K562 (cell line): ENCODE measurements at regions not wholly inside any gene's neighbourhood (a gene's known extent, or its start where the extent isn't known, plus 50 kb on each side); places are given as distances from the start of the nearest gene placed in this dataset.

Experiments
- ATAC-seq: fragments of 200-7000 bp; cut with Tn5 transposase; 3 replicates; pipeline ENCODE4 v1.9.1; 2020; ENCODE audit warnings: moderate library complexity
- BruUV-seq: library from RNA; stranded (reverse); fragments of 400-500 nt; replicated peaks from 2 replicates; lab custom pipeline; 2021; lab: Mats Ljungman, UMichigan
- CTCF ChIA-PET: fragments of 300-600 bp; formaldehyde crosslinking; extraction: SDS; loops from one replicate; lab custom pipeline; 2021; ENCODE audit warnings: low intra/inter-chr PET ratio; lab: Yijun Ruan, JAX
- POLR2A ChIA-PET: fragments of 300-600, 350-650 bp; sonication (Branson Sonifier 250); formaldehyde crosslinking; extraction: SDS; loops from one replicate; lab custom pipeline; 2021; ENCODE audit warnings: antibody characterized with exemption, inconsistent platforms; lab: Yijun Ruan, JAX
- DNase-seq, 4 experiments: peaks; one replicate each; pipeline versions ENCODE4 v3.0.0 to v3.0.0-alpha.2; 2011 to 2018; ENCODE audit warnings: low spot score in 3 of 4, mixed read lengths in 3 of 4; ENCODE audit errors: extremely low read depth in 1 of 4
- FAIRE-seq: peaks from 2 replicates; lab custom pipeline; 2011; peaks lifted over from hg19 to GRCh38; lab: Jason Lieb, UNC
- H2AFZ ChIP-seq: 2 replicates; pipeline ENCODE4 v1.6.0; 2011; ENCODE audit warnings: low read depth, low read length, control low read depth, inconsistent platforms
- H3K27ac ChIP-seq: fragments of 200-600 bp; 3 replicates; pipeline ENCODE4 v1.8.0; 2011; ENCODE audit warnings: low read depth, mild to moderate bottlenecking, control low read depth, inconsistent platforms, low read length, moderate library complexity, mixed read lengths; ENCODE audit errors: extremely low read depth
- H3K27me3 ChIP-seq, 2 experiments: fragments of 300-600 bp in 1 of 2; 2 replicates in 1 of 2; 3 replicates in 1 of 2; pipeline versions ENCODE4 v1.6.0 to v1.8.0; 2011; ENCODE audit warnings: inconsistent platforms in 2 of 2, low read length in 2 of 2, mild to moderate bottlenecking in 1 of 2, mixed read lengths in 1 of 2, moderate library complexity in 1 of 2; ENCODE audit not compliant: control insufficient read depth in 2 of 2, insufficient read depth in 2 of 2
- H3K36me3 ChIP-seq: fragments of 300-600 bp; 3 replicates; pipeline ENCODE4 v1.8.0; 2011; ENCODE audit warnings: mild to moderate bottlenecking, low read length, inconsistent platforms; ENCODE audit not compliant: control insufficient read depth, insufficient read depth
- H3K4me1 ChIP-seq, 2 experiments: fragments of 200-600 bp in 1 of 2; replicated peaks in 1 of 2; 2 replicates in 1 of 2; 3 replicates in 1 of 2; pipeline versions ENCODE4 v1.5.1 to v1.8.0; 2011; ENCODE audit warnings: inconsistent platforms in 2 of 2, low read length in 2 of 2, mild to moderate bottlenecking in 1 of 2, mixed read lengths in 1 of 2, moderate library complexity in 1 of 2; ENCODE audit not compliant: control insufficient read depth in 2 of 2, insufficient read depth in 2 of 2
- H3K4me2 ChIP-seq: 2 replicates; pipeline ENCODE4 v1.6.1; 2011; ENCODE audit warnings: low read length, control low read depth, inconsistent platforms, mixed read lengths; ENCODE audit not compliant: insufficient read depth
- H3K4me3 ChIP-seq: fragments of 200-600 bp; sonication (generic), shearing (Covaris generic); 2 replicates; pipeline ENCODE4 v1.5.1; 2016; ENCODE audit warnings: control low read depth, inconsistent platforms
- H3K79me2 ChIP-seq: fragments of 200-600 bp; 3 replicates; pipeline ENCODE4 v1.8.0; 2011; ENCODE audit warnings: low read length, inconsistent platforms; ENCODE audit not compliant: control insufficient read depth, insufficient read depth
- H3K9ac ChIP-seq, 2 experiments: 2 replicates each; pipeline versions ENCODE4 v1.6.0 to v1.6.1; 2011; ENCODE audit warnings: low read depth in 2 of 2, low read length in 2 of 2, control low read depth in 1 of 2, inconsistent platforms in 1 of 2, mild to moderate bottlenecking in 1 of 2, mixed read lengths in 1 of 2; ENCODE audit not compliant: insufficient read depth in 1 of 2
- H3K9me1 ChIP-seq: one replicate; pipeline ENCODE4 v1.6.0; 2011; ENCODE audit warnings: inconsistent platforms, mild to moderate bottlenecking, low read length, moderate library complexity; ENCODE audit not compliant: control insufficient read depth, insufficient read depth
- H3K9me3 ChIP-seq: replicated peaks from 2 replicates; pipeline ENCODE4 v1.5.1; 2011; ENCODE audit warnings: low read depth, low read length, inconsistent platforms; ENCODE audit not compliant: control insufficient read depth, insufficient read depth
- H4K20me1 ChIP-seq: replicated peaks from 2 replicates; pipeline ENCODE4 v1.6.1; 2011; ENCODE audit warnings: low read length, inconsistent platforms, mixed read lengths; ENCODE audit not compliant: control insufficient read depth, insufficient read depth
- ATF3 ChIP-seq, 2 experiments: fragments of 450-650 bp in 1 of 2; sonication (generic) in 1 of 2; formaldehyde crosslinking in 1 of 2; IDR thresholded peaks in 1 of 2; conservative IDR thresholded peaks in 1 of 2; 2 replicates each; pipeline versions ENCODE4 v1.6.1 to v1.8.1; 2016 to 2023; ENCODE audit warnings: mild to moderate bottlenecking in 2 of 2, moderate library complexity in 2 of 2, inconsistent platforms in 1 of 2, missing genetic modification reagents in 1 of 2
- CBFA2T3 ChIP-seq: fragments of 450-650 bp; IDR thresholded peaks from 2 replicates; pipeline ENCODE4 v1.6.1; 2017
- ESRRA ChIP-seq: fragments of 450-650 bp; IDR thresholded peaks from 2 replicates; pipeline ENCODE4 v1.6.1; 2014; ENCODE audit warnings: low read depth, mild to moderate bottlenecking, moderate library complexity, borderline replicate concordance
- JUND ChIP-seq, 2 experiments: IDR thresholded peaks; 2 replicates in 1 of 2; 3 replicates in 1 of 2; pipeline ENCODE4 v1.6.1; 2011; ENCODE audit warnings: borderline replicate concordance in 2 of 2, low read depth in 2 of 2, low read length in 2 of 2, improper control_type of control experiment in 1 of 2, missing biosample characterization in 1 of 2, missing genetic modification characterization in 1 of 2, missing genetic modification reagents in 1 of 2
- KDM1A ChIP-seq, 2 experiments: fragments of 450-650 bp; IDR thresholded peaks; 2 replicates each; pipeline ENCODE4 v1.6.1; 2016; ENCODE audit warnings: mild to moderate bottlenecking in 2 of 2
- PKNOX1 ChIP-seq: fragments of 450-650 bp; IDR thresholded peaks from 2 replicates; pipeline ENCODE4 v1.6.1; 2016
- SIN3B ChIP-seq: fragments of 450-650 bp; IDR thresholded peaks from 2 replicates; pipeline ENCODE4 v1.6.1; 2017; ENCODE audit warnings: low read depth, mild to moderate bottlenecking, moderate library complexity
- SOX6 ChIP-seq: fragments of 450-650 bp; IDR thresholded peaks from 2 replicates; pipeline ENCODE4 v1.6.1; 2014; ENCODE audit warnings: mild to moderate bottlenecking
- SREBF1 ChIP-seq: fragments of 150-350 bp; IDR thresholded peaks from 2 replicates; pipeline ENCODE4 v1.6.1; 2014; ENCODE audit warnings: antibody characterized with exemption, low read depth, low read length, borderline replicate concordance
- SRSF9 ChIP-seq: fragments of 200-400 bp; formaldehyde crosslinking; IDR thresholded peaks from 2 replicates; pipeline ENCODE4 v1.6.1; 2017; ENCODE audit warnings: low read depth, low read length, borderline replicate concordance
- ZNF121 ChIP-seq: sonication (generic); formaldehyde crosslinking; conservative IDR thresholded peaks from 2 replicates; pipeline ENCODE4 v1.8.0; 2022; ENCODE audit warnings: missing genetic modification reagents
- ZNF316 ChIP-seq: fragments of 450-650 bp; IDR thresholded peaks from 2 replicates; pipeline ENCODE4 v1.6.1; 2016
- WGBS: fragments of 100-300 bp; shearing (Covaris generic); methylation state at CpG from one replicate; pipeline ENCODE4 v1.1.6; 2016; ENCODE audit warnings: low coverage, mixed read lengths; ENCODE audit not compliant: insufficient coverage; ENCODE audit errors: missing lambda C conversion rate; 5-methylcytosine and 5-hydroxymethylcytosine counted together
- in situ Hi-C: fragments of 300-500 bp; cut with MboI; formaldehyde crosslinking; loops from 4 replicates; pipeline ENCODE4 v1.15.0; 2018; ENCODE audit warnings: inconsistent platforms, mixed read lengths
- intact Hi-C: fragments of 100-400 bp; cut with micrococcal nuclease; formaldehyde crosslinking; loops from 2 replicates; pipeline ENCODE4 v1.14.2; 2022

DNA sequence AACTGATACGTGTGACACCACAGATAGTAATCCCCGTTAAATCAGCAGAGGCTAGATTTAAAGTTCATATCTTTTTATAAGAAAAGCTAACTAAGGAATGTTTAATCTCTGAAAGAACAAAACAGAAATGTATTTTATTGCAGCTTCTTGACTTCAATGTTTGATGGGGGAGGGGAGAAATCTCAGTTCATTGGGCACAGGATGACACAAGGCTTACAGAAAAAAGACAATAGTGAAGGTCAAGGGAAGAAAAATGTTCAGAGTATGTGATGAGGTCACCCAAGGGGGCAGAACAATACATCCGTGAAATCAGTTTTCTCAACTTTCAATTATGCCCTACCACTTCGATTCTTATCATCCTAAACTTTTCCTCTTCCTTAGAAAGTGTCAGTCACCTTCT is 102.9 kb downstream of the ELAPOR2 start:
- POLR2A ChIA-PET, result interaction anchor here (1.0 to 3.1 kb wide), 7 partner anchors 9 to 198 kb away, joined by 3 to 15 read pairs (median 4); no protein-coding TSS in a partner anchor
- Histone ChIP-seq H3K9me1 (no peaks in the 10 kb centered on the region), H3K4me3 (no peak overlapping the region), H3K4me1 (peaks cover 0 to 15% of the 10 kb centered on the region in 2 experiments; a peak in 2 of 5 replicates), H3K9ac (no peak overlapping the region), H4K20me1 (no peaks in the 10 kb centered on the region)
- in situ Hi-C loops, result no loop called here
- WGBS, result 5% methylated on average over 4 of the region's 4 CpGs
- FAIRE-seq, result no peak
- TF ChIP-seq ZNF121 (no peak), ATF3 (IDR thresholded peaks at IDR 0.05) (peak; percentile 40; the same call in 1 of the 2 replicates), ATF3 (CRISPR knock-in tag; conservative IDR thresholded peaks at IDR 0.05) (no peak), KDM1A (IDR thresholded peaks at IDR 0.05) (peak; percentile 39 to 43; a peak in 2 of 4 replicates), ZNF316 (no peak), ESRRA (peak; percentile 58; the same call in 1 of the 2 replicates), SRSF9 (no peak), JUND (IDR thresholded peaks at IDR 0.05; ENCODE audit: borderline replicate concordance, low read depth, low read length) (no peak), JUND (tag; IDR thresholded peaks at IDR 0.05; ENCODE audit: borderline replicate concordance, low read depth, low read length) (0 out of 3 replicates have a peak, but pooled peaks have one; percentile 19), SOX6 (peak; percentile 72), CBFA2T3 (0 out of 2 replicates have a peak, but pooled peaks have one; percentile 2), SIN3B (no peak), SREBF1 (no peak), PKNOX1 (peak; percentile 39; the same call in 1 of the 2 replicates)
- TF ChIP-seq, all 486 proteins: peak for 7
- Histone ChIP-seq H3K79me2 (0 out of 3 replicates have a peak, but pooled peaks cover 3% of the 10 kb centered on the region), H3K36me3 (no peaks in the 10 kb centered on the region), H3K9me3 (no peaks in the 10 kb centered on the region), H3K4me2 (no peak overlapping the region), H3K27me3 (no peaks in the 10 kb centered on the region), H3K27ac (no peak overlapping the region), H2AFZ (no peak overlapping the region)
- BruUV-seq, result no TSS peak
- no peak for DNase-seq
- intact Hi-C loops, result no loop called here
- ATAC-seq, result peak; percentile 36; the same call in 1 of the 3 replicates
- CTCF ChIA-PET, result interaction anchor here (0.6 kb wide), 1 partner anchor 431 kb away, joined by 3 read pairs; no protein-coding TSS in a partner anchor
